AG10803 (cell line): ENCODE measurements at regions not wholly inside any gene's neighbourhood (a gene's known extent, or its start where the extent isn't known, plus 50 kb on each side); places are given as distances from the start of the nearest gene placed in this dataset.

ENCODE experiments used
- DNase-seq: peaks from one replicate; pipeline ENCODE4 v3.0.0; 2010; ENCODE audit warnings: low read depth
- H3K4me3 ChIP-seq: 2 replicates; pipeline ENCODE4 v1.5.1; 2011; ENCODE audit warnings: mild to moderate bottlenecking, low read length, control low read depth
- CTCF ChIP-seq: conservative IDR thresholded peaks from 2 replicates; pipeline ENCODE4 v1.5.1; 2011; ENCODE audit warnings: mild to moderate bottlenecking, low read length, control low read depth, inconsistent platforms

GRCh38 chr18:64659196-64659595 is 510.3 kb upstream of the LINC00305 start:
- no peak for TF ChIP-seq CTCF
- H3K4me3 ChIP-seq, result no peak overlapping the region
- no peak for DNase-seq

GRCh38 chr18:64653068-64653467 is 504.2 kb upstream of the LINC00305 start:
- no peak for DNase-seq
- H3K4me3 ChIP-seq, result no peak overlapping the region
- no peak for TF ChIP-seq CTCF

- DNase-seq, result no peak
- TF ChIP-seq CTCF, result no peak
Measured at GRCh38 chr18:64650068-64650467, 501.2 kb upstream of the LINC00305 start.

GRCh38 chr18:64645753-64646152 is 496.9 kb upstream of the LINC00305 start:
- TF ChIP-seq CTCF, result no peak
- DNase-seq, result no peak

More at GRCh38 chr18:64650068-64650467, 501.2 kb upstream of the LINC00305 start:
- H3K4me3 ChIP-seq, result no peak overlapping the region

GRCh38 chr18:64639536-64639935 is 490.6 kb upstream of the LINC00305 start:
- no peak for TF ChIP-seq CTCF
- DNase-seq, result no peak
- H3K4me3 ChIP-seq, result no peak overlapping the region

More at GRCh38 chr18:64645753-64646152, 496.9 kb upstream of the LINC00305 start:
- no peak overlapping the region for H3K4me3 ChIP-seq

GRCh38 chr18:64620971-64621560 is 472.2 kb upstream of the LINC00305 start:
- no peak for DNase-seq
- no peak for TF ChIP-seq CTCF
- no peak overlapping the region for H3K4me3 ChIP-seq

GRCh38 chr18:64618390-64618789 is 469.5 kb upstream of the LINC00305 start:
- no peak overlapping the region for H3K4me3 ChIP-seq
- TF ChIP-seq CTCF, result no peak
- DNase-seq, result no peak
